Left lung (tissue), 4 donors: ENCODE measurements at regions not wholly inside any gene's neighbourhood (a gene's known extent, or its start where the extent isn't known, plus 50 kb on each side); places are given as distances from the start of the nearest gene placed in this dataset.
A peak's percentile ranks its signal among the peaks of the same experiment; 100 is the strongest.
"Not testable (repeated sequence)": the region's sequence is repeated elsewhere in the genome, so short reads cannot be mapped to it uniquely, and the experiment has no call there.

Experiments used
- ATAC-seq: fragments of 200-7000 bp; cut with Tn5 transposase; one replicate; pipeline ENCODE4 v1.9.1; 2020; ENCODE audit warnings: moderate library complexity
- DNase-seq, 4 donors: peaks; one replicate each; pipeline ENCODE4 v3.0.0-alpha.2; 2013 to 2020
- H3K27ac ChIP-seq, 2 donors: fragments of 200-600 bp; sonication (generic) in 1 of 2; one replicate each; pipeline versions ENCODE4 v1.5.0 to v1.8.0; 2020 to 2021
- H3K27me3 ChIP-seq, 2 donors: fragments of 200-600 bp; sonication (generic) in 1 of 2; one replicate each; pipeline versions ENCODE4 v1.5.0 to v1.8.0; 2020 to 2021
- H3K36me3 ChIP-seq, 2 donors: fragments of 200-600 bp; sonication (generic) in 1 of 2; one replicate each; pipeline versions ENCODE4 v1.5.0 to v1.8.0; 2020 to 2021
- H3K4me1 ChIP-seq, 2 donors: fragments of 200-600 bp; one replicate each; pipeline ENCODE4 v1.8.0; 2021
- H3K4me3 ChIP-seq, 2 donors: fragments of 200-600 bp; sonication (generic) in 1 of 2; one replicate each; pipeline versions ENCODE4 v1.5.0 to v1.8.0; 2020 to 2021; ENCODE audit warnings: mild to moderate bottlenecking in 1 of 2
- H3K9me3 ChIP-seq, 2 donors: fragments of 200-600 bp; sonication (generic) in 1 of 2; one replicate each; pipeline versions ENCODE4 v1.5.0 to v1.8.0; 2020 to 2021
- CTCF ChIP-seq, 2 donors: fragments of 200-600 bp; sonication (generic) in 1 of 2; IDR thresholded peaks; one replicate each; pipeline versions ENCODE4 v1.5.0 to v1.8.0; 2021; ENCODE audit warnings: antibody characterized with exemption in 2 of 2
- intact Hi-C, 2 donors: fragments of 100-400 bp; cut with DNase I; formaldehyde crosslinking; loops; one replicate each; pipeline versions ENCODE4 v1.11.2 to v1.14.2; 2022
- donor health status: DM: no; HTN: yes; CAD: no.
- donor health status: DM: no; HTN: no; CAD: no.

DNA sequence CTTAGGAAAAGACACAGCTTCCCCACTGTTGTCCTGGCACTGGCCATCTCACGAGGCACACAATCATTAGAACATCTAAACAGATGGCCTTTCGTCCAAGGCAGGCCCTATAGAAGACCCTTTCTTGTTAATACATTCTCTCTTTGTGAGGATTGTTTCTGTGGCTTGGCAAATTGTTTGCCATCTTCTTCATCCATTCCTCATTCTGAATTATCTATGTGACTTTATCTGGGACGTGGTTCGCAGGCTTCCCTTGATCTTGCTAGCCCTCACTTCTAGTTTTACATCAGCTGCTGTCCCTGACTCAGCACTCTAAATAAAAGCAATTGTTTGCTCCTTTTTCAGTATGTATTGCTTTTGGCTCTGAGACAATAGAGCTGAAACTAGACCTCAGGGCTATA is 101.1 kb upstream of the ZC3H11B start:
- H3K27ac ChIP-seq = no peak overlapping the region
- no peak for ATAC-seq
- DNase-seq = no peak
- H3K9me3 ChIP-seq = no peaks in the 10 kb centered on the region
- no peaks in the 10 kb centered on the region for H3K4me1 ChIP-seq
- no peak for TF ChIP-seq CTCF (IDR thresholded peaks at IDR 0.05)
- no peak overlapping the region for H3K4me3 ChIP-seq
- no peaks in the 10 kb centered on the region for H3K27me3 ChIP-seq
- intact Hi-C loops = no loop called here
- H3K36me3 ChIP-seq = no peaks in the 10 kb centered on the region

DNA sequence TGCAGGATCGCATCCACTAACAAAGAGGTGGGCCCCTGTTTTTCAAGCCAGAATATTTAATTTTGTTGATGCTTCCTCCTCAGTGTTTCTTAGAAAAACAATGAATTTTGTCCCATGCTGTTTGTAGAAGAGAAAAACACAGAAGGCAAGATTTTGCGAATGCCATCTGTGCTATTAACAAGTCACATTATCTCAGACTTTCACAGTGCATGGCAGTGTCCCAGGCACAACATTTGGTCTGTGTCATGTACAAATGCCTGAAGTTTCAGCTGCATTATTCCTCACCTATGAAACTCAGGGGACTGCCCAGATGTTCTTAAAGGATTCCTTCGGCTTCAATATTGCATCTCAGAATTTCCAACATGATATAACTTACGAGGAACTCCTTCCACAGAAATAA is 99.6 kb upstream of the ZC3H11B start:
- DNase-seq = peak in 1 of 4 donors; percentile 5
- Histone ChIP-seq H3K36me3 (no peaks in the 10 kb centered on the region), H3K27me3 (no peaks in the 10 kb centered on the region), H3K4me3 (no peak overlapping the region), H3K9me3 (no peaks in the 10 kb centered on the region), H3K27ac (no peak overlapping the region), H3K4me1 (no peaks in the 10 kb centered on the region)
- TF ChIP-seq CTCF (IDR thresholded peaks at IDR 0.05) = no peak
- ATAC-seq = no peak
- intact Hi-C loops = no loop called here

GRCh38 chr1:219710529-219711194 is 97.8 kb upstream of the ZC3H11B start:
- H3K4me3 ChIP-seq = no peak overlapping the region
- no peak for ATAC-seq
- no peak for TF ChIP-seq CTCF (IDR thresholded peaks at IDR 0.05)
- no peaks in the 10 kb centered on the region for H3K36me3 ChIP-seq
- no peaks in the 10 kb centered on the region for H3K27me3 ChIP-seq
- intact Hi-C loops = no loop called here
- no peak overlapping the region for H3K27ac ChIP-seq
- DNase-seq = no peak
- H3K9me3 ChIP-seq = no peaks in the 10 kb centered on the region
- no peaks in the 10 kb centered on the region for H3K4me1 ChIP-seq

- no peak for TF ChIP-seq CTCF (IDR thresholded peaks at IDR 0.05)
- Histone ChIP-seq H3K27ac (no peak overlapping the region), H3K36me3 (no peaks in the 10 kb centered on the region), H3K27me3 (no peaks in the 10 kb centered on the region), H3K4me3 (no peak overlapping the region), H3K9me3 (no peaks in the 10 kb centered on the region), H3K4me1 (no peaks in the 10 kb centered on the region)
- DNase-seq (no peak), ATAC-seq (no peak)
- intact Hi-C loops = no loop called here
Observed at GRCh38 chr1:219708919-219709543, 96.1 kb upstream of the ZC3H11B start.

- H3K4me3 ChIP-seq, H3K4me1 ChIP-seq, ATAC-seq, H3K36me3 ChIP-seq, intact Hi-C loops, H3K9me3 ChIP-seq, DNase-seq, H3K27me3 ChIP-seq, H3K27ac ChIP-seq: not testable (repeated sequence)
Observed at GRCh38 chr1:219707885-219708284, 95.0 kb upstream of the ZC3H11B start.

- peak in 1 of 4 donors; percentile 7 for DNase-seq
- H3K36me3 ChIP-seq, intact Hi-C loops, H3K27me3 ChIP-seq, H3K9me3 ChIP-seq, H3K4me3 ChIP-seq, H3K27ac ChIP-seq, H3K4me1 ChIP-seq, ATAC-seq: not testable (repeated sequence)
Observed at GRCh38 chr1:219704331-219704730, 91.4 kb upstream of the ZC3H11B start.
